ENCODE measurements at regions not wholly inside any gene's neighbourhood (a gene's known extent, or its start where the extent isn't known, plus 50 kb on each side); places are given as distances from the start of the nearest gene placed in this dataset.
"Not testable (repeated sequence)": the region's sequence is repeated elsewhere in the genome, so short reads cannot be mapped to it uniquely, and the experiment has no call there.

DNA sequence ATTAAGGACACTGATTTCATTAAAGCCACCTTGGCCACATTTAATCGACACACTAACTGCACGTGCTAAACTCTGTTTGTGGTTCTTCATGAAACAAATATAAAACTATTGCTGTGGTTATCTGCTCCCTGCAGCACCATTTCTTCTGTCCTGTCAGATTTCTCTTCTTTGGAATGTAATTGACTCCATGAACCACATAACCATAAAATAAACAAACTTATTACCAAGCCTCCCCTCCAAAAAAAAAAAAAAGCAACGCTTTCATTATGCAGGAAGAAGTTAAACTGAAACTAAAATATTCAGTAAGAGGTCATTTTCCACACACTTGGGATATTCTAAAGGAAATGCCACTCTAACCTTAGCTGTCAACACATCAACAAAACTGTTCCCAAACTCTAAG lies 319.1 kb upstream of the NT5E start:
- H3K27ac ChIP-seq, result no peak overlapping the region
- H3K9me3 ChIP-seq (ENCODE audit: low read depth, low read length), result no peaks in the 10 kb centered on the region
- no peak overlapping the region for H3K9ac ChIP-seq (ENCODE audit: insufficient read length)
- TF ChIP-seq POLR2AphosphoS5 (IDR thresholded peaks at IDR 0.05; ENCODE audit: borderline replicate concordance, low read depth, low read length) (no peak), FOXP2 (optimal IDR thresholded peaks at IDR 0.05; ENCODE audit: control extremely low read depth, extremely low read length, insufficient read depth) (no peak), EZH2 (IDR thresholded peaks at IDR 0.05) (no peak)
- DNase-seq (ENCODE audit: low read depth, low spot score), result no peak
- no peak overlapping the region for H3K4me3 ChIP-seq
- no peaks in the 10 kb centered on the region for H3K36me3 ChIP-seq (ENCODE audit: insufficient read depth, low read length)

DNA sequence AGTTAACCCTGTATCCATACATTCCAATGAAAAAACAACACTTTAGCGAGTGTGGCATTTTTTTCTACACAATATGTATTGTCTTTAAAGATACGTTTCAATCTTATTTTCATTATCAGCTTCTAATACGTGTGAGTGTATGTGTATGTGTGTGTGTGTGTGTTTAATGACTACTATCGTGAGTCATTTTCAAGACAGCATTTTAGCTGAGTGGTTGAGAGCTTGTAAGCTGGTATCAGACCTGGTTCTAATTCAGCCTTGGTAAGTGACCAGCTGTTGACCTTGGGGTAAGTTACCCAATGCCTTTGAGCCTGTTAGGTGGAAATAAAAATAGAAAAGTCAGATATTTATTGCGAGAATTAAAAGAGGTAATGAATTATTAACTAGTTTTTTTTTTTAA lies 320.0 kb upstream of the NT5E start:
- no peaks in the 10 kb centered on the region for H3K36me3 ChIP-seq (ENCODE audit: insufficient read depth, low read length)
- no peak overlapping the region for H3K9ac ChIP-seq (ENCODE audit: insufficient read length)
- H3K27ac ChIP-seq, result no peak overlapping the region
- no peak overlapping the region for H3K4me3 ChIP-seq
- no peak for TF ChIP-seq EZH2 (IDR thresholded peaks at IDR 0.05)
- no peak for TF ChIP-seq POLR2AphosphoS5 (IDR thresholded peaks at IDR 0.05; ENCODE audit: borderline replicate concordance, low read depth, low read length)
- TF ChIP-seq FOXP2 (optimal IDR thresholded peaks at IDR 0.05; ENCODE audit: control extremely low read depth, extremely low read length, insufficient read depth), result no peak
- no peak for DNase-seq (ENCODE audit: low read depth, low spot score)
- no peaks in the 10 kb centered on the region for H3K9me3 ChIP-seq (ENCODE audit: low read depth, low read length)

DNA sequence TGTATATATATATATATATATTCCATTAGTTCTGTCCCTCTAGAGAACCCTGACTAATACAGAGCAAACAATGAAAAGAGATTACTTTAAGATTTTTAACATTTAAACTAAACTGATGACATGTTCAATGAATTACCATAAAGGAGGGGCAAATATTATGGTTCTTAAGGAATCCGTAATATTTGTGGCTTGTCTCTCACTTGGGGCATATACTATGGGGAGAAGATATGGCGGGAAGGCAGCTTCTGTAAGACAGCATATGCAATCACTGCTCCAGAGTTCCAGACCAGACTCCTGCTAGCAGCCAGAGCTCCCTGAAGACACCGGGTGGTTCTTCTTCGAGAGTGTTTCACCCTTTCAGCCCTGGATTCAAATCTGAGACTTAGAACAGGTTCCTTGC lies 321.1 kb upstream of the NT5E start:
- no peak overlapping the region for H3K9ac ChIP-seq (ENCODE audit: insufficient read length)
- DNase-seq (ENCODE audit: low read depth, low spot score), result no peak

DNA sequence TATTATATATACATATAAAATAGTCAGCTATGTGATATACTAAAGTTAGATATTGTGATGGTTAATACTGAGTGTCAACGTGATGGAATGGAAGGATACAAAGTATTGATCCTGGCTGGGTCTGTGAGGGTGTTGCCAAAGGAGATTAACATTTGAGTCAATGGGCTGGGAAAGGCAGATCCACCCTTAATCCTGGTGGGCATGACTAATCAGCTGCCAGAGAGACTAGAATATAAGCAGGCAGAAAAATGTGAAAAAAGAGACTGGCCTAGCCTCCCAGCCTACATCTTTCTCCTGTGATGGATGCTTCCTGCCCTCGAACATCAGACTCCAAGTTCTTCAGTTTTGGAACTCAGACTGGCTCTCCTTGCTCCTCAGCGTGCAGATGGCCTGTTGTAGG lies 321.6 kb upstream of the NT5E start:
- H3K27ac ChIP-seq; DNase-seq (ENCODE audit: low read depth, low spot score); H3K9me3 ChIP-seq (ENCODE audit: low read depth, low read length); H3K4me3 ChIP-seq; H3K9ac ChIP-seq (ENCODE audit: insufficient read length); H3K36me3 ChIP-seq (ENCODE audit: insufficient read depth, low read length): not testable (repeated sequence)

More for the DNA sequence above, 321.1 kb upstream of the NT5E start:
- no peak for TF ChIP-seq POLR2AphosphoS5 (IDR thresholded peaks at IDR 0.05; ENCODE audit: borderline replicate concordance, low read depth, low read length)
- no peak for TF ChIP-seq FOXP2 (optimal IDR thresholded peaks at IDR 0.05; ENCODE audit: control extremely low read depth, extremely low read length, insufficient read depth)
- no peak for TF ChIP-seq EZH2 (IDR thresholded peaks at IDR 0.05)
- Histone ChIP-seq H3K4me3 (no peak overlapping the region), H3K36me3 (ENCODE audit: insufficient read depth, low read length) (no peaks in the 10 kb centered on the region), H3K27ac (no peak overlapping the region), H3K9me3 (ENCODE audit: low read depth, low read length) (no peaks in the 10 kb centered on the region)

DNA sequence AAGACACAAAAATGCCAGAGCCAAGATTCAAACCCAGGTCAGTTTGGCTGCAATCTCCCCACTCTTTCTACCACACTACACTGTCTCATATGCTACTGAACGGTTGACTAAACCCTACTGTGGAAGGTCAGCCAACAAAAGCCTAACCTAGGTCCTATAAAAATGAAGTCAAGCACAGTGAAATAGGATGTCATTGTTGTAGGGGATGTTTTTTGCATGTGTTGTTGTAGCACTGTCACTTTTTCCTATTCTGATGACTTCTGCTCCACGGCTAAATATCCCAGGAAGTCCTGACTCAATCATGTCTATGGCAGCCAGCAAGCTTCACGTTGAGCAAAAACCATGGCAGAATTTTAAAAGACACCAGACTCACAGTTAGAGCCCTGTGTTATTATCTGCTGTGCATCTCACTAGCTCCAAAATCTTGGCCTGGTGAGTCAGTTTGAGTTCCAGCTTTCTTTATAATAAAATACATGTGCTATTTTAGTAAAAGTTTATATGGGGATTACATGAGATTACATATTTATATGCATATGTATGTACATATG lies 322.1 kb upstream of the NT5E start:
- Histone ChIP-seq H3K36me3 (ENCODE audit: insufficient read depth, low read length) (no peaks in the 10 kb centered on the region), H3K9ac (ENCODE audit: insufficient read length) (no peak overlapping the region), H3K4me3 (no peak overlapping the region), H3K9me3 (ENCODE audit: low read depth, low read length) (no peaks in the 10 kb centered on the region), H3K27ac (no peak overlapping the region)
- DNase-seq (ENCODE audit: low read depth, low spot score), result no peak
- TF ChIP-seq FOXP2 (optimal IDR thresholded peaks at IDR 0.05; ENCODE audit: control extremely low read depth, extremely low read length, insufficient read depth), result no peak
- no peak for TF ChIP-seq POLR2AphosphoS5 (IDR thresholded peaks at IDR 0.05; ENCODE audit: borderline replicate concordance, low read depth, low read length)
- TF ChIP-seq EZH2 (IDR thresholded peaks at IDR 0.05), result no peak

DNA sequence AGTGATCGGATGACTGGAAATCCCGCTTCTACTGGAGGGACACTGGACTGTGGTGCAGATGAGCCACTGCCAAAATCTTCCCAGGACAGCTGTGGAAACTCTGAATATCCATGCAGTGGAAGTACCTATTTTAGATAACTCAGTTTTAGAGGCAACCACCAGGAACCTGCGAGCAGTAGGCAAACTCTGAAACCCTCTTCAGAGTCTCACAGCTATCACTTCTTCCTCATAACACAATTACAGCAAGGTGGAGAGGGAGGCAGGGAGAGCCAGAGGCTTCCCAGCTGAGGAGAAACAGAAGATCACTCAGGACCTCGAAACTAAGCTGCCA lies 322.8 kb upstream of the NT5E start:
- H3K27ac ChIP-seq, result no peak overlapping the region
- no peak overlapping the region for H3K4me3 ChIP-seq
- no peak for TF ChIP-seq FOXP2 (optimal IDR thresholded peaks at IDR 0.05; ENCODE audit: control extremely low read depth, extremely low read length, insufficient read depth)
- no peak for TF ChIP-seq POLR2AphosphoS5 (IDR thresholded peaks at IDR 0.05; ENCODE audit: borderline replicate concordance, low read depth, low read length)
- TF ChIP-seq EZH2 (IDR thresholded peaks at IDR 0.05), result no peak
- no peak overlapping the region for H3K9ac ChIP-seq (ENCODE audit: insufficient read length)
- DNase-seq (ENCODE audit: low read depth, low spot score), result no peak
- H3K36me3 ChIP-seq (ENCODE audit: insufficient read depth, low read length), result no peaks in the 10 kb centered on the region
- no peaks in the 10 kb centered on the region for H3K9me3 ChIP-seq (ENCODE audit: low read depth, low read length)

DNA sequence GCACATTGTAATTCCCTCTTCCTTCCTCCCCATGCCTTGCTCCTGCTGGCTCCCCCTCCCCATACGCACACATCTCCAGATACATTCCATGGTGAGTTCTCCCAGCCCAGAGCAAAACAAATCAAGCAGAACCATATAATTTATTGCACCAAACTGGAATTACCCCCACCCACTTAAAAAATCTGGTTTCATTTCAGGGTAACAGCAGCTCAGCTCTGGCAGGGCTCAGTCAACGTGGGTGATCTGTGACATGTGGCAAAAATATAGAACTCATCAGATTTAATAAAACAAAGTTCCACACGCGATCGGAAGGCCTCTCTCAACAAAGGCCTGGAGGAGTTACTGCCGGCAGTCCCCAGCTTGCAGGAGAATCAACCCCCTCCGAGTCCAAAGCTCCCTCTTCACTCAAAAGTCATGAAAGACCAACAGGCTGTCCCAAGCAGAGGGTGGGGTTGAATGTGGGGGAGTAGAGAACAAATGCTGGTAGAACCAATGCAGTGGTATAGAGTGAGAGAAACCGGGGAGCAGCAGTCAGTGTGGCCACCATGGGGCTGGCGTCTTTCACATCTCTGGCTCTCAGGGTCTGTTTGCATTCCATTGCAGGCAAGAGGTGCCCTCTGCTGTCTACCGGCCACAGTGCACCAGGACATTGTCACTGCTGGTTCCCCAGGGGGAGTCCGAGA lies 323.3 kb upstream of the NT5E start:
- no peak for DNase-seq (ENCODE audit: low read depth, low spot score)
- peak overlapping the region; percentile 11 for H3K9ac ChIP-seq (ENCODE audit: insufficient read length)

DNA sequence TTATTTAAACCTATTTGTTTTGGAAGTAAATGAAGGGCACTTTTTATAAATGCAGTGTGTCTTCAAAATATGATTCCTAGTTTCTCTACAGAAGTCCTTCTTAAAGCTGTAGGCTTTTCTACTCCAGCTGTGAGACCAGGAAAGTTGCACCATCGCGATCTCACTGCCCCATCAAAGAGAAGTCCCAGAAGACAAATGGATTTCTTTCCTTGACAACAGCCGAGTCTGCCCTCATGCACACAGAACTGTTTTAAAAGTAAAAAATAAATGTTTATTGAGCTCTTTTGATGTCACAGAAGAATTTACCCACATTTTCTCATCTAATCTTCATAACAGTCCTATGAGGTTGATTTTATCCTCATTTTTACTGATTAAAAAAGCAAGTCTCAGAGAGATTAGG lies 324.4 kb upstream of the NT5E start:
- Histone ChIP-seq H3K4me3 (peak overlapping the region; percentile 11; the same call in 1 of the 2 replicates), H3K9me3 (ENCODE audit: low read depth, low read length) (no peaks in the 10 kb centered on the region), H3K27ac (peak overlapping the region; percentile 84), H3K36me3 (ENCODE audit: insufficient read depth, low read length) (no peaks in the 10 kb centered on the region), H3K9ac (ENCODE audit: insufficient read length) (peak overlapping the region; percentile 30)
- TF ChIP-seq FOXP2 (optimal IDR thresholded peaks at IDR 0.05; ENCODE audit: control extremely low read depth, extremely low read length, insufficient read depth) (no peak), POLR2AphosphoS5 (IDR thresholded peaks at IDR 0.05; ENCODE audit: borderline replicate concordance, low read depth, low read length) (no peak), EZH2 (IDR thresholded peaks at IDR 0.05) (no peak)
- no peak for DNase-seq (ENCODE audit: low read depth, low spot score)

More for the DNA sequence above, 323.3 kb upstream of the NT5E start:
- no peaks in the 10 kb centered on the region for H3K36me3 ChIP-seq (ENCODE audit: insufficient read depth, low read length)
- TF ChIP-seq POLR2AphosphoS5 (IDR thresholded peaks at IDR 0.05; ENCODE audit: borderline replicate concordance, low read depth, low read length) (no peak), FOXP2 (optimal IDR thresholded peaks at IDR 0.05; ENCODE audit: control extremely low read depth, extremely low read length, insufficient read depth) (peak; percentile 23)
- H3K9me3 ChIP-seq (ENCODE audit: low read depth, low read length), result no peaks in the 10 kb centered on the region
- H3K27ac ChIP-seq, result peak overlapping the region; percentile 84
- peak overlapping the region; percentile 40 for H3K4me3 ChIP-seq
